IgD-negative memory B cell (primary cell): ENCODE measurements at regions not wholly inside any gene's neighbourhood (a gene's known extent, or its start where the extent isn't known, plus 50 kb on each side); places are given as distances from the start of the nearest gene placed in this dataset.
"Not testable (repeated sequence)": the region's sequence is repeated elsewhere in the genome, so short reads cannot be mapped to it uniquely, and the experiment has no call there.

Experiments
- H3K27ac Mint-ChIP-seq, 3 donors: one replicate each; pipeline ENCODE4 v1.8.0; 2020 to 2022; ENCODE audit warnings: mild to moderate bottlenecking in 3 of 3, mixed read lengths in 3 of 3, moderate library complexity in 1 of 3
- H3K27me3 Mint-ChIP-seq: one replicate; pipeline ENCODE4 v1.8.0; 2021; ENCODE audit warnings: mixed read lengths
- H3K36me3 Mint-ChIP-seq: one replicate; pipeline ENCODE4 v1.8.0; 2020; ENCODE audit warnings: mild to moderate bottlenecking, mixed read lengths
- H3K4me1 Mint-ChIP-seq, 3 donors: one replicate each; pipeline ENCODE4 v1.8.0; 2020 to 2022; ENCODE audit warnings: mixed read lengths in 3 of 3, mild to moderate bottlenecking in 1 of 3
- H3K4me3 Mint-ChIP-seq, 4 donors: one replicate each; pipeline ENCODE4 v1.8.0; 2020 to 2022; ENCODE audit warnings: mild to moderate bottlenecking in 4 of 4, mixed read lengths in 4 of 4, moderate library complexity in 3 of 4
- H3K9me3 Mint-ChIP-seq, 3 donors: one replicate each; pipeline ENCODE4 v1.8.0; 2020 to 2021; ENCODE audit warnings: mixed read lengths in 3 of 3, mild to moderate bottlenecking in 1 of 3

GRCh38 chr9:89680547-89681467 lies 76.0 kb downstream of the GADD45G start:
- H3K9me3 Mint-ChIP-seq = no peaks in the 10 kb centered on the region
- H3K4me1 Mint-ChIP-seq = peaks cover 0 to 3% (median 0%) of the 10 kb centered on the region in 3 donors
- H3K4me3 Mint-ChIP-seq = no peak overlapping the region
- no peak overlapping the region for H3K27ac Mint-ChIP-seq
- no peaks in the 10 kb centered on the region for H3K36me3 Mint-ChIP-seq
- peaks cover 10% of the 10 kb centered on the region for H3K27me3 Mint-ChIP-seq

- not testable (repeated sequence) for H3K27ac Mint-ChIP-seq, H3K36me3 Mint-ChIP-seq, H3K4me3 Mint-ChIP-seq, H3K9me3 Mint-ChIP-seq, H3K4me1 Mint-ChIP-seq
- H3K27me3 Mint-ChIP-seq = peaks cover 11% of the 10 kb centered on the region
Observed at GRCh38 chr9:89681468-89681859, 76.7 kb downstream of the GADD45G start.

- H3K27ac Mint-ChIP-seq = no peak overlapping the region
- H3K9me3 Mint-ChIP-seq = no peaks in the 10 kb centered on the region
- no peak overlapping the region for H3K4me3 Mint-ChIP-seq
- H3K4me1 Mint-ChIP-seq = peaks cover 0 to 3% (median 0%) of the 10 kb centered on the region in 3 donors
- peaks cover 4% of the 10 kb centered on the region for H3K27me3 Mint-ChIP-seq
- peaks cover 2% of the 10 kb centered on the region for H3K36me3 Mint-ChIP-seq
Observed at GRCh38 chr9:89683626-89684025, 78.8 kb downstream of the GADD45G start.

- H3K27me3 Mint-ChIP-seq = peaks cover 1% of the 10 kb centered on the region
- peaks cover 2% of the 10 kb centered on the region for H3K36me3 Mint-ChIP-seq
Observed at GRCh38 chr9:89684218-89684617, 79.4 kb downstream of the GADD45G start.

GRCh38 chr9:89684912-89685636 lies 80.3 kb downstream of the GADD45G start:
- H3K27me3 Mint-ChIP-seq = peaks cover 1% of the 10 kb centered on the region
- H3K9me3 Mint-ChIP-seq = no peaks in the 10 kb centered on the region
- no peak overlapping the region for H3K4me3 Mint-ChIP-seq
- H3K27ac Mint-ChIP-seq = no peak overlapping the region
- H3K36me3 Mint-ChIP-seq = peaks cover 2% of the 10 kb centered on the region
- peaks cover 0 to 3% (median 0%) of the 10 kb centered on the region in 3 donors for H3K4me1 Mint-ChIP-seq

More at GRCh38 chr9:89684218-89684617, 79.4 kb downstream of the GADD45G start:
- Mint-ChIP-seq H3K9me3 (no peaks in the 10 kb centered on the region), H3K4me1 (peaks cover 0 to 3% (median 0%) of the 10 kb centered on the region in 3 donors), H3K4me3 (no peak overlapping the region), H3K27ac (no peak overlapping the region)

GRCh38 chr9:89685698-89686097 lies 80.9 kb downstream of the GADD45G start:
- Mint-ChIP-seq H3K27me3 (peaks cover 1% of the 10 kb centered on the region), H3K4me3 (no peak overlapping the region), H3K9me3 (no peaks in the 10 kb centered on the region), H3K27ac (no peak overlapping the region), H3K4me1 (peaks cover 0 to 4% (median 0%) of the 10 kb centered on the region in 3 donors), H3K36me3 (peaks cover 2% of the 10 kb centered on the region)

GRCh38 chr9:89686126-89686525 lies 81.3 kb downstream of the GADD45G start:
- Mint-ChIP-seq H3K27ac (no peak overlapping the region), H3K4me3 (no peak overlapping the region), H3K36me3 (peaks cover 2% of the 10 kb centered on the region), H3K9me3 (no peaks in the 10 kb centered on the region), H3K27me3 (peaks cover 1% of the 10 kb centered on the region), H3K4me1 (peaks cover 0 to 6% (median 0%) of the 10 kb centered on the region in 3 donors)

- peaks cover 0 to 8% (median 0%) of the 10 kb centered on the region in 3 donors for H3K4me1 Mint-ChIP-seq
- peaks cover 2% of the 10 kb centered on the region for H3K36me3 Mint-ChIP-seq
Observed at GRCh38 chr9:89686621-89687020, 81.8 kb downstream of the GADD45G start.

GRCh38 chr9:89687188-89687587 lies 82.4 kb downstream of the GADD45G start:
- Mint-ChIP-seq H3K36me3 (peaks cover 2% of the 10 kb centered on the region), H3K27me3 (peaks cover 6% of the 10 kb centered on the region), H3K4me3 (no peak overlapping the region), H3K4me1 (peaks cover 0 to 8% (median 0%) of the 10 kb centered on the region in 3 donors), H3K27ac (no peak overlapping the region), H3K9me3 (no peaks in the 10 kb centered on the region)

More at GRCh38 chr9:89686621-89687020, 81.8 kb downstream of the GADD45G start:
- Mint-ChIP-seq H3K27ac (no peak overlapping the region), H3K9me3 (no peaks in the 10 kb centered on the region), H3K4me3 (no peak overlapping the region), H3K27me3 (peaks cover 6% of the 10 kb centered on the region)

- no peak overlapping the region for H3K4me3 Mint-ChIP-seq
Observed at GRCh38 chr9:89687848-89688247, 83.0 kb downstream of the GADD45G start.

GRCh38 chr9:89689321-89689720 lies 84.5 kb downstream of the GADD45G start:
- H3K27me3 Mint-ChIP-seq = peaks cover 15% of the 10 kb centered on the region
- not testable (repeated sequence) for H3K4me1 Mint-ChIP-seq, H3K4me3 Mint-ChIP-seq, H3K27ac Mint-ChIP-seq, H3K9me3 Mint-ChIP-seq, H3K36me3 Mint-ChIP-seq

More at GRCh38 chr9:89687848-89688247, 83.0 kb downstream of the GADD45G start:
- Mint-ChIP-seq H3K27ac (no peak overlapping the region), H3K4me1 (peaks cover 0 to 8% (median 0%) of the 10 kb centered on the region in 3 donors), H3K27me3 (peaks cover 6% of the 10 kb centered on the region), H3K36me3 (peaks cover 2% of the 10 kb centered on the region), H3K9me3 (no peaks in the 10 kb centered on the region)

- H3K27ac Mint-ChIP-seq = peak overlapping the region in 1 of 3 donors; percentile 29
- peaks cover 0 to 8% (median 0%) of the 10 kb centered on the region in 3 donors for H3K4me1 Mint-ChIP-seq
- H3K36me3 Mint-ChIP-seq = peaks cover 2% of the 10 kb centered on the region
- H3K9me3 Mint-ChIP-seq = no peaks in the 10 kb centered on the region
- peaks cover 15% of the 10 kb centered on the region for H3K27me3 Mint-ChIP-seq
- peak overlapping the region in 1 of 4 donors; percentile 19 for H3K4me3 Mint-ChIP-seq
Observed at GRCh38 chr9:89690334-89690912, 85.6 kb downstream of the GADD45G start.

- Mint-ChIP-seq H3K36me3 (no peaks in the 10 kb centered on the region), H3K4me3 (no peak overlapping the region), H3K9me3 (no peaks in the 10 kb centered on the region), H3K4me1 (peaks cover 0 to 11% (median 4%) of the 10 kb centered on the region in 3 donors), H3K27me3 (peaks cover 14% of the 10 kb centered on the region), H3K27ac (no peak overlapping the region)
Observed at GRCh38 chr9:89695441-89695891, 90.7 kb downstream of the GADD45G start.

GRCh38 chr9:89695979-89696378 lies 91.2 kb downstream of the GADD45G start:
- not testable (repeated sequence) for H3K4me3 Mint-ChIP-seq, H3K9me3 Mint-ChIP-seq, H3K4me1 Mint-ChIP-seq, H3K36me3 Mint-ChIP-seq, H3K27ac Mint-ChIP-seq
- peaks cover 14% of the 10 kb centered on the region for H3K27me3 Mint-ChIP-seq

- no peak overlapping the region for H3K4me3 Mint-ChIP-seq
- H3K9me3 Mint-ChIP-seq = no peaks in the 10 kb centered on the region
- H3K27ac Mint-ChIP-seq = no peak overlapping the region
- H3K36me3 Mint-ChIP-seq = no peaks in the 10 kb centered on the region
- H3K4me1 Mint-ChIP-seq = peaks cover 0 to 7% (median 5%) of the 10 kb centered on the region in 3 donors
- H3K27me3 Mint-ChIP-seq = peaks cover 9% of the 10 kb centered on the region
Observed at GRCh38 chr9:89696780-89697179, 92.0 kb downstream of the GADD45G start.
